Bronchial epithelial cell (primary cell): ENCODE measurements at regions not wholly inside any gene's neighbourhood (a gene's known extent, or its start where the extent isn't known, plus 50 kb on each side); places are given as distances from the start of the nearest gene placed in this dataset.

Experiments used
- DNase-seq: peaks from one replicate; pipeline ENCODE4 v3.0.0-alpha.2; 2010; ENCODE audit warnings: low read depth
- FAIRE-seq: peaks from 2 replicates; lab custom pipeline; 2011; peaks lifted over from hg19 to GRCh38; lab: Jason Lieb, UNC
- H3K27me3 ChIP-seq: 2 replicates; pipeline ENCODE4 v1.5.1; 2011; ENCODE audit warnings: low read length; ENCODE audit not compliant: control insufficient read depth, insufficient read depth
- H3K36me3 ChIP-seq: 2 replicates; pipeline ENCODE4 v1.5.1; 2011; ENCODE audit warnings: low read length; ENCODE audit not compliant: control insufficient read depth, insufficient read depth
- H3K4me3 ChIP-seq: 2 replicates; pipeline ENCODE4 v1.5.1; 2011; ENCODE audit warnings: mild to moderate bottlenecking, low read depth, low read length, control low read depth
- CTCF ChIP-seq: IDR thresholded peaks from 2 replicates; pipeline ENCODE4 v1.5.1; 2011; ENCODE audit warnings: mild to moderate bottlenecking, moderate library complexity, low read length, control low read depth, inconsistent platforms; ENCODE audit not compliant: insufficient read depth, severe bottlenecking

GRCh38 chr4:63348735-63349673 lies 1060.2 kb downstream of the TECRL start:
- no peaks in the 10 kb centered on the region for H3K27me3 ChIP-seq

GRCh38 chr4:63325140-63325539 lies 1084.1 kb downstream of the TECRL start:
- Histone ChIP-seq H3K4me3 (no peak overlapping the region), H3K36me3 (no peaks in the 10 kb centered on the region), H3K27me3 (no peaks in the 10 kb centered on the region)
- no peak for TF ChIP-seq CTCF
- DNase-seq, result peak; percentile 15
- FAIRE-seq, result no peak

More at GRCh38 chr4:63348735-63349673, 1060.2 kb downstream of the TECRL start:
- no peaks in the 10 kb centered on the region for H3K36me3 ChIP-seq
- no peak for FAIRE-seq
- no peak for DNase-seq
- TF ChIP-seq CTCF, result no peak
- H3K4me3 ChIP-seq, result no peak overlapping the region

- H3K4me3 ChIP-seq, result no peak overlapping the region
- DNase-seq (peak; percentile 50), FAIRE-seq (no peak)
- H3K36me3 ChIP-seq, result no peaks in the 10 kb centered on the region
- H3K27me3 ChIP-seq, result no peaks in the 10 kb centered on the region
- no peak for TF ChIP-seq CTCF
Observed at GRCh38 chr4:63316633-63317032, 1092.6 kb downstream of the TECRL start.

GRCh38 chr4:63315651-63316050 lies 1093.6 kb downstream of the TECRL start:
- Histone ChIP-seq H3K36me3 (no peaks in the 10 kb centered on the region), H3K4me3 (no peak overlapping the region), H3K27me3 (no peaks in the 10 kb centered on the region)
- TF ChIP-seq CTCF, result no peak
- FAIRE-seq (no peak), DNase-seq (peak; percentile 50)

- no peak overlapping the region for H3K4me3 ChIP-seq
- H3K27me3 ChIP-seq, result no peaks in the 10 kb centered on the region
- no peaks in the 10 kb centered on the region for H3K36me3 ChIP-seq
- DNase-seq (peak; percentile 36), FAIRE-seq (no peak)
- no peak for TF ChIP-seq CTCF
Observed at GRCh38 chr4:63308697-63309096, 1100.6 kb downstream of the TECRL start.
